DND-41 (cell line): ENCODE measurements at regions not wholly inside any gene's neighbourhood (a gene's known extent, or its start where the extent isn't known, plus 50 kb on each side); places are given as distances from the start of the nearest gene placed in this dataset.

ENCODE experiments used
- ATAC-seq: fragments of 200-7000 bp; cut with Tn5 transposase; 3 replicates; pipeline ENCODE4 v1.9.1; 2021; ENCODE audit warnings: low read depth; ENCODE audit not compliant: insufficient read depth
- DNase-seq: peaks from one replicate; pipeline ENCODE4 v3.0.0-alpha.2; 2020
- H2AFZ ChIP-seq: 2 replicates; pipeline ENCODE4 v1.6.0; 2012; ENCODE audit warnings: low read depth, low read length
- H3K27ac ChIP-seq: 2 replicates; pipeline ENCODE4 v1.5.1; 2012; ENCODE audit warnings: low read length, inconsistent platforms
- H3K27me3 ChIP-seq: fragments of 200-600 bp; sonication (generic); 2 replicates; pipeline ENCODE4 v1.6.0; 2012; ENCODE audit warnings: low read length, mild to moderate bottlenecking, inconsistent platforms; ENCODE audit not compliant: insufficient read depth, poor library complexity
- H3K36me3 ChIP-seq: 2 replicates; pipeline ENCODE4 v1.5.1; 2012; ENCODE audit warnings: low read length, inconsistent platforms; ENCODE audit not compliant: insufficient read depth
- H3K4me1 ChIP-seq: 2 replicates; pipeline ENCODE4 v1.5.1; 2012; ENCODE audit warnings: mild to moderate bottlenecking, low read length; ENCODE audit not compliant: insufficient read depth
- H3K4me2 ChIP-seq: 2 replicates; pipeline ENCODE4 v1.6.0; 2012; ENCODE audit warnings: mild to moderate bottlenecking, moderate library complexity, low read length, inconsistent platforms; ENCODE audit not compliant: insufficient read depth
- H3K4me3 ChIP-seq, 2 experiments: fragments of 200-600 bp in 1 of 2; shearing (Covaris generic) in 1 of 2; 2 replicates each; pipeline ENCODE4 v1.5.1; 2012 to 2016; ENCODE audit warnings: inconsistent platforms in 2 of 2, low read length in 2 of 2, mild to moderate bottlenecking in 2 of 2, low read depth in 1 of 2, moderate library complexity in 1 of 2
- H3K79me2 ChIP-seq: 2 replicates; pipeline ENCODE4 v1.6.0; 2012; ENCODE audit warnings: low read length, inconsistent platforms; ENCODE audit not compliant: insufficient read depth
- H3K9ac ChIP-seq: 2 replicates; pipeline ENCODE4 v1.6.0; 2012; ENCODE audit warnings: low read depth, mild to moderate bottlenecking, inconsistent platforms, low read length, moderate library complexity
- H3K9me3 ChIP-seq: 2 replicates; pipeline ENCODE4 v1.5.1; 2012; ENCODE audit warnings: low read length, moderate library complexity, mild to moderate bottlenecking, inconsistent platforms; ENCODE audit not compliant: insufficient read depth, severe bottlenecking
- H4K20me1 ChIP-seq: 2 replicates; pipeline ENCODE4 v1.6.0; 2012; ENCODE audit warnings: low read length; ENCODE audit not compliant: insufficient read depth
- CTCF ChIP-seq: IDR thresholded peaks from 2 replicates; pipeline ENCODE4 v1.5.1; 2012; ENCODE audit warnings: borderline replicate concordance, low read length, moderate library complexity, mild to moderate bottlenecking; ENCODE audit not compliant: poor library complexity, severe bottlenecking; ENCODE audit errors: extremely low read depth
- EZH2 ChIP-seq: IDR thresholded peaks from 3 replicates; pipeline ENCODE4 v1.6.1; 2012; ENCODE audit warnings: borderline replicate concordance, low read depth, mild to moderate bottlenecking, moderate library complexity, low read length, inconsistent platforms; ENCODE audit not compliant: severe bottlenecking

- H3K4me2 ChIP-seq, result no peak overlapping the region
- no peak for ATAC-seq
- no peaks in the 10 kb centered on the region for H3K79me2 ChIP-seq
- TF ChIP-seq CTCF (no peak), EZH2 (no peak)
- no peak for DNase-seq
- peaks cover 18% of the 10 kb centered on the region for H3K27me3 ChIP-seq
- H3K4me1 ChIP-seq, result peaks cover 1% of the 10 kb centered on the region; the same call in 1 of the 2 replicates
- no peaks in the 10 kb centered on the region for H3K9me3 ChIP-seq
- H4K20me1 ChIP-seq, result no peaks in the 10 kb centered on the region
- no peak overlapping the region for H3K27ac ChIP-seq
- H2AFZ ChIP-seq, result no peak overlapping the region
- H3K36me3 ChIP-seq, result no peaks in the 10 kb centered on the region
- H3K9ac ChIP-seq, result no peak overlapping the region
- no peak overlapping the region for H3K4me3 ChIP-seq
Observed at GRCh38 chr1:119288751-119289150, 79.8 kb upstream of the HAO2 start.

GRCh38 chr1:119290297-119290696 is 78.3 kb upstream of the HAO2 start:
- Histone ChIP-seq H3K9ac (no peak overlapping the region), H3K4me3 (no peak overlapping the region), H3K27me3 (peaks cover 17% of the 10 kb centered on the region), H3K9me3 (no peaks in the 10 kb centered on the region), H3K4me2 (no peak overlapping the region), H3K36me3 (no peaks in the 10 kb centered on the region), H2AFZ (no peak overlapping the region), H3K4me1 (peaks cover 17% of the 10 kb centered on the region), H3K27ac (no peak overlapping the region), H3K79me2 (no peaks in the 10 kb centered on the region), H4K20me1 (no peaks in the 10 kb centered on the region)
- TF ChIP-seq CTCF, result no peak
- no peak for TF ChIP-seq EZH2
- ATAC-seq (no peak), DNase-seq (no peak)

- DNase-seq (no peak), ATAC-seq (no peak)
- no peak overlapping the region for H2AFZ ChIP-seq
- no peak overlapping the region for H3K4me2 ChIP-seq
- H3K9ac ChIP-seq, result no peak overlapping the region
- H3K27me3 ChIP-seq, result peaks cover 13% of the 10 kb centered on the region
- no peaks in the 10 kb centered on the region for H3K9me3 ChIP-seq
- no peaks in the 10 kb centered on the region for H4K20me1 ChIP-seq
- H3K4me1 ChIP-seq, result peaks cover 17% of the 10 kb centered on the region
- no peaks in the 10 kb centered on the region for H3K36me3 ChIP-seq
- TF ChIP-seq EZH2 (no peak), CTCF (no peak)
- no peak overlapping the region for H3K27ac ChIP-seq
- H3K4me3 ChIP-seq, result no peak overlapping the region
- no peaks in the 10 kb centered on the region for H3K79me2 ChIP-seq
Observed at GRCh38 chr1:119291611-119292206, 76.9 kb upstream of the HAO2 start.

GRCh38 chr1:119293797-119294196 is 74.8 kb upstream of the HAO2 start:
- H3K4me1 ChIP-seq, result peaks cover 17% of the 10 kb centered on the region
- H3K4me3 ChIP-seq, result no peak overlapping the region
- ATAC-seq, result no peak
- H3K9ac ChIP-seq, result no peak overlapping the region
- H3K36me3 ChIP-seq, result no peaks in the 10 kb centered on the region
- TF ChIP-seq CTCF (no peak), EZH2 (no peak)
- no peak overlapping the region for H3K27ac ChIP-seq
- H3K27me3 ChIP-seq, result peaks cover 13% of the 10 kb centered on the region
- H3K9me3 ChIP-seq, result no peaks in the 10 kb centered on the region
- H3K4me2 ChIP-seq, result no peak overlapping the region
- H3K79me2 ChIP-seq, result no peaks in the 10 kb centered on the region
- no peaks in the 10 kb centered on the region for H4K20me1 ChIP-seq
- H2AFZ ChIP-seq, result no peak overlapping the region
- no peak for DNase-seq
